GM23338 (cell line): ENCODE measurements at regions not wholly inside any gene's neighbourhood (a gene's known extent, or its start where the extent isn't known, plus 50 kb on each side); places are given as distances from the start of the nearest gene placed in this dataset.
"Not testable (repeated sequence)": the region's sequence is repeated elsewhere in the genome, so short reads cannot be mapped to it uniquely, and the experiment has no call there.

Experiments
- CREB1 ChIP-seq: fragments of 250-450 bp; sonication (Bioruptor Pico); IDR thresholded peaks from 2 replicates; pipeline ENCODE4 v1.5.0; 2020; ENCODE audit warnings: low read depth, mild to moderate bottlenecking, moderate library complexity
- CTCF ChIP-seq, 2 experiments: fragments of 200-600 bp in 1 of 2; sonication (generic) in 1 of 2; conservative IDR thresholded peaks; 2 replicates each; pipeline versions ENCODE4 v1.5.1 to v1.6.1; 2016 to 2017; ENCODE audit warnings: antibody characterized with exemption in 2 of 2, low read depth in 2 of 2, mild to moderate bottlenecking in 2 of 2, moderate library complexity in 1 of 2
- ETS1 ChIP-seq: IDR thresholded peaks from 2 replicates; pipeline ENCODE4 v1.6.1; 2016; ENCODE audit warnings: antibody characterized with exemption
- EZH2 ChIP-seq: fragments of 200-600 bp; sonication (generic); IDR thresholded peaks from one replicate; pipeline ENCODE4 v1.8.0; 2017; ENCODE audit warnings: antibody characterized with exemption, mild to moderate bottlenecking, low read depth; ENCODE audit not compliant: unreplicated experiment
- EZH2phosphoT487 ChIP-seq: fragments of 200-600 bp; sonication (generic); IDR thresholded peaks from one replicate; pipeline ENCODE4 v1.8.1; 2018; ENCODE audit warnings: antibody characterized with exemption; ENCODE audit not compliant: unreplicated experiment
- JUNB ChIP-seq: IDR thresholded peaks from one replicate; pipeline ENCODE4 v1.6.1; 2016; ENCODE audit warnings: antibody characterized with exemption; ENCODE audit not compliant: unreplicated experiment
- POLR2AphosphoS5 ChIP-seq: IDR thresholded peaks from 2 replicates; pipeline ENCODE4 v1.6.1; 2016; ENCODE audit warnings: antibody characterized with exemption, low read depth
- REST ChIP-seq: IDR thresholded peaks from one replicate; pipeline ENCODE4 v1.6.1; 2018; ENCODE audit warnings: antibody characterized with exemption; ENCODE audit not compliant: unreplicated experiment
- ZNF462 ChIP-seq: fragments of 250-450 bp; sonication (Bioruptor Pico); IDR thresholded peaks from 2 replicates; pipeline ENCODE4 v1.5.0; 2020; ENCODE audit warnings: mild to moderate bottlenecking, moderate library complexity

- TF ChIP-seq CTCF (conservative IDR thresholded peaks at IDR 0.05; ENCODE audit: low read depth in 2 of 2); REST; EZH2; ZNF462 (CRISPR knock-in tag); EZH2phosphoT487; CREB1 (CRISPR knock-in tag); ETS1; JUNB; POLR2AphosphoS5: not testable (repeated sequence)
Observed at GRCh38 chrX:56451981-56452380, 111.4 kb upstream of the UBQLN2 start.
